K562 (cell line): ENCODE measurements at regions not wholly inside any gene's neighbourhood (a gene's known extent, or its start where the extent isn't known, plus 50 kb on each side); places are given as distances from the start of the nearest gene placed in this dataset.

Source experiments
- ATAC-seq: fragments of 200-7000 bp; cut with Tn5 transposase; 3 replicates; pipeline ENCODE4 v1.9.1; 2020; ENCODE audit warnings: moderate library complexity
- BruUV-seq: library from RNA; stranded (reverse); fragments of 400-500 nt; replicated peaks from 2 replicates; lab custom pipeline; 2021; lab: Mats Ljungman, UMichigan
- CTCF ChIA-PET: fragments of 300-600 bp; formaldehyde crosslinking; extraction: SDS; loops from one replicate; lab custom pipeline; 2021; ENCODE audit warnings: low intra/inter-chr PET ratio; lab: Yijun Ruan, JAX
- POLR2A ChIA-PET: fragments of 300-600, 350-650 bp; sonication (Branson Sonifier 250); formaldehyde crosslinking; extraction: SDS; loops from one replicate; lab custom pipeline; 2021; ENCODE audit warnings: antibody characterized with exemption, inconsistent platforms; lab: Yijun Ruan, JAX
- DNase-seq, 4 experiments: peaks; one replicate each; pipeline versions ENCODE4 v3.0.0 to v3.0.0-alpha.2; 2011 to 2018; ENCODE audit warnings: low spot score in 3 of 4, mixed read lengths in 3 of 4; ENCODE audit errors: extremely low read depth in 1 of 4
- FAIRE-seq: peaks from 2 replicates; lab custom pipeline; 2011; peaks lifted over from hg19 to GRCh38; lab: Jason Lieb, UNC
- H2AFZ ChIP-seq: 2 replicates; pipeline ENCODE4 v1.6.0; 2011; ENCODE audit warnings: low read depth, low read length, control low read depth, inconsistent platforms
- H3K27ac ChIP-seq: fragments of 200-600 bp; 3 replicates; pipeline ENCODE4 v1.8.0; 2011; ENCODE audit warnings: low read depth, mild to moderate bottlenecking, control low read depth, inconsistent platforms, low read length, moderate library complexity, mixed read lengths; ENCODE audit errors: extremely low read depth
- H3K27me3 ChIP-seq, 2 experiments: fragments of 300-600 bp in 1 of 2; 2 replicates in 1 of 2; 3 replicates in 1 of 2; pipeline versions ENCODE4 v1.6.0 to v1.8.0; 2011; ENCODE audit warnings: inconsistent platforms in 2 of 2, low read length in 2 of 2, mild to moderate bottlenecking in 1 of 2, mixed read lengths in 1 of 2, moderate library complexity in 1 of 2; ENCODE audit not compliant: control insufficient read depth in 2 of 2, insufficient read depth in 2 of 2
- H3K36me3 ChIP-seq: fragments of 300-600 bp; 3 replicates; pipeline ENCODE4 v1.8.0; 2011; ENCODE audit warnings: mild to moderate bottlenecking, low read length, inconsistent platforms; ENCODE audit not compliant: control insufficient read depth, insufficient read depth
- H3K4me1 ChIP-seq, 2 experiments: fragments of 200-600 bp in 1 of 2; replicated peaks in 1 of 2; 2 replicates in 1 of 2; 3 replicates in 1 of 2; pipeline versions ENCODE4 v1.5.1 to v1.8.0; 2011; ENCODE audit warnings: inconsistent platforms in 2 of 2, low read length in 2 of 2, mild to moderate bottlenecking in 1 of 2, mixed read lengths in 1 of 2, moderate library complexity in 1 of 2; ENCODE audit not compliant: control insufficient read depth in 2 of 2, insufficient read depth in 2 of 2
- H3K4me2 ChIP-seq: 2 replicates; pipeline ENCODE4 v1.6.1; 2011; ENCODE audit warnings: low read length, control low read depth, inconsistent platforms, mixed read lengths; ENCODE audit not compliant: insufficient read depth
- H3K4me3 ChIP-seq: fragments of 200-600 bp; sonication (generic), shearing (Covaris generic); 2 replicates; pipeline ENCODE4 v1.5.1; 2016; ENCODE audit warnings: control low read depth, inconsistent platforms
- H3K79me2 ChIP-seq: fragments of 200-600 bp; 3 replicates; pipeline ENCODE4 v1.8.0; 2011; ENCODE audit warnings: low read length, inconsistent platforms; ENCODE audit not compliant: control insufficient read depth, insufficient read depth
- H3K9ac ChIP-seq, 2 experiments: 2 replicates each; pipeline versions ENCODE4 v1.6.0 to v1.6.1; 2011; ENCODE audit warnings: low read depth in 2 of 2, low read length in 2 of 2, control low read depth in 1 of 2, inconsistent platforms in 1 of 2, mild to moderate bottlenecking in 1 of 2, mixed read lengths in 1 of 2; ENCODE audit not compliant: insufficient read depth in 1 of 2
- H3K9me1 ChIP-seq: one replicate; pipeline ENCODE4 v1.6.0; 2011; ENCODE audit warnings: inconsistent platforms, mild to moderate bottlenecking, low read length, moderate library complexity; ENCODE audit not compliant: control insufficient read depth, insufficient read depth
- H3K9me3 ChIP-seq: replicated peaks from 2 replicates; pipeline ENCODE4 v1.5.1; 2011; ENCODE audit warnings: low read depth, low read length, inconsistent platforms; ENCODE audit not compliant: control insufficient read depth, insufficient read depth
- H4K20me1 ChIP-seq: replicated peaks from 2 replicates; pipeline ENCODE4 v1.6.1; 2011; ENCODE audit warnings: low read length, inconsistent platforms, mixed read lengths; ENCODE audit not compliant: control insufficient read depth, insufficient read depth
- CEBPG ChIP-seq, 3 experiments: fragments of 200-800 bp in 1 of 3; sonication (Bioruptor generic) in 1 of 3; sonication (generic) in 1 of 3; formaldehyde crosslinking in 1 of 3; IDR thresholded peaks in 2 of 3; conservative IDR thresholded peaks in 1 of 3; 2 replicates each; pipeline versions ENCODE4 v1.6.1 to v1.8.0; 2016 to 2022; ENCODE audit warnings: missing compliant biosample characterization in 2 of 3, missing genetic modification characterization in 2 of 3, mild to moderate bottlenecking in 1 of 3, missing genetic modification reagents in 1 of 3
- ETS2 ChIP-seq: IDR thresholded peaks from 2 replicates; pipeline ENCODE4 v1.6.1; 2016; ENCODE audit warnings: borderline replicate concordance, missing genetic modification characterization, mild to moderate bottlenecking, moderate library complexity, missing compliant biosample characterization; ENCODE audit not compliant: poor library complexity, severe bottlenecking
- FOXP1 ChIP-seq: sonication (generic); formaldehyde crosslinking; IDR thresholded peaks from 2 replicates; pipeline ENCODE4 v1.8.0; 2022; ENCODE audit warnings: mild to moderate bottlenecking, missing genetic modification reagents
- NCOA6 ChIP-seq: fragments of 450-650 bp; IDR thresholded peaks from 2 replicates; pipeline ENCODE4 v1.6.1; 2017; ENCODE audit warnings: mild to moderate bottlenecking
- PHF8 ChIP-seq: fragments of 200-600 bp; sonication (generic); IDR thresholded peaks from 2 replicates; pipeline ENCODE4 v1.6.1; 2012; ENCODE audit warnings: mixed run types, mild to moderate bottlenecking, inconsistent platforms, low read length, moderate library complexity, borderline replicate concordance
- PML ChIP-seq: IDR thresholded peaks from 2 replicates; pipeline ENCODE4 v1.6.1; 2012; ENCODE audit warnings: low read length, inconsistent platforms
- ZNF143 ChIP-seq: sonication (generic); formaldehyde crosslinking; IDR thresholded peaks from 2 replicates; pipeline ENCODE4 v1.9.0; 2022; ENCODE audit warnings: mild to moderate bottlenecking, missing genetic modification reagents
- ZNF232 ChIP-seq: sonication (generic); formaldehyde crosslinking; IDR thresholded peaks from 2 replicates; pipeline ENCODE4 v1.8.0; 2022; ENCODE audit warnings: mild to moderate bottlenecking, missing genetic modification reagents
- ZNF561 ChIP-seq: fragments of 450-650 bp; formaldehyde crosslinking; conservative IDR thresholded peaks from 2 replicates; pipeline ENCODE4 v1.4.0; 2020; ENCODE audit warnings: mild to moderate bottlenecking, moderate library complexity
- WGBS: fragments of 100-300 bp; shearing (Covaris generic); methylation state at CpG from one replicate; pipeline ENCODE4 v1.1.6; 2016; ENCODE audit warnings: low coverage, mixed read lengths; ENCODE audit not compliant: insufficient coverage; ENCODE audit errors: missing lambda C conversion rate; 5-methylcytosine and 5-hydroxymethylcytosine counted together
- in situ Hi-C: fragments of 300-500 bp; cut with MboI; formaldehyde crosslinking; loops from 4 replicates; pipeline ENCODE4 v1.15.0; 2018; ENCODE audit warnings: inconsistent platforms, mixed read lengths
- intact Hi-C: fragments of 100-400 bp; cut with micrococcal nuclease; formaldehyde crosslinking; loops from 2 replicates; pipeline ENCODE4 v1.14.2; 2022
- TF ChIP-seq, protein P1 (sequence below): sonication (generic); formaldehyde crosslinking; IDR thresholded peaks from 2 replicates; pipeline ENCODE4 v1.8.1; 2023; ENCODE audit warnings: mild to moderate bottlenecking, missing genetic modification reagents, moderate library complexity
- TF ChIP-seq, protein P2 (sequence below): fragments of 450-650 bp; formaldehyde crosslinking; conservative IDR thresholded peaks from 2 replicates; pipeline ENCODE4 v1.4.0; 2022; ENCODE audit warnings: mild to moderate bottlenecking, missing genetic modification characterization
- TF ChIP-seq, protein P3 (sequence below): fragments of 250-450 bp; sonication (Bioruptor Pico); IDR thresholded peaks from 2 replicates; pipeline ENCODE4 v1.5.0; 2021
- TF ChIP-seq, protein P4 (sequence below): fragments of 450-650 bp; IDR thresholded peaks from one replicate; pipeline ENCODE4 v1.6.1; 2018; ENCODE audit warnings: mild to moderate bottlenecking, moderate library complexity; ENCODE audit not compliant: partially characterized antibody

DNA sequence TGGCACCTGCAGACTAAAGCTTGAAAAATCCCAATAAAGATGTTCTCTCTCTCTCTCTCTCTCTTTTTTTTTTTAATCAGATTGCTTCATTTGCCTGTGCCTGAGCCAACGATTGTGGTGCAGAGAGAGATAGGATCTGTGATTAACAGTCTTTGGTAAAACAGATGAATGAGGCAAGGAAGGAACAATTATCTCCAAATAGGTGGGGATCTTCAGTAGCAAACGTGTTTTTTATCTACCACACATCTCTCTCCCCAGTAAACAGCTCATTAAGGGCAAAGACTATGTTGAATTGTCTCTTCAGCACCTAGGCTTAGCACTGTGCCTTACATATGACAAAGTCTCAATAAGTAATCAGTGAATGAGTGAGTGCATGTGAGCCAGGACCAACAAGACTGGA is 96.3 kb downstream of the SMIM20 start:
- no peak overlapping the region for H3K4me3 ChIP-seq
- intact Hi-C loops, result no loop called here
- DNase-seq (no peak), ATAC-seq (no peak), FAIRE-seq (no peak)
- H3K79me2 ChIP-seq, result no peaks in the 10 kb centered on the region
- POLR2A ChIA-PET, result no interaction called here
- no peak overlapping the region for H2AFZ ChIP-seq
- H3K36me3 ChIP-seq, result no peaks in the 10 kb centered on the region
- CTCF ChIA-PET, result no interaction called here
- H4K20me1 ChIP-seq, result no peaks in the 10 kb centered on the region
- no TSS peak for BruUV-seq
- no peaks in the 10 kb centered on the region for H3K27me3 ChIP-seq
- no peaks in the 10 kb centered on the region for H3K9me1 ChIP-seq
- H3K9me3 ChIP-seq, result no peaks in the 10 kb centered on the region
- 0% methylated on average over 2 of the region's 2 CpGs for WGBS
- no peak overlapping the region for H3K27ac ChIP-seq
- H3K4me1 ChIP-seq, result no peaks in the 10 kb centered on the region
- H3K4me2 ChIP-seq, result no peak overlapping the region
- in situ Hi-C loops, result no loop called here
- H3K9ac ChIP-seq, result no peak overlapping the region
- TF ChIP-seq, protein P1, sequence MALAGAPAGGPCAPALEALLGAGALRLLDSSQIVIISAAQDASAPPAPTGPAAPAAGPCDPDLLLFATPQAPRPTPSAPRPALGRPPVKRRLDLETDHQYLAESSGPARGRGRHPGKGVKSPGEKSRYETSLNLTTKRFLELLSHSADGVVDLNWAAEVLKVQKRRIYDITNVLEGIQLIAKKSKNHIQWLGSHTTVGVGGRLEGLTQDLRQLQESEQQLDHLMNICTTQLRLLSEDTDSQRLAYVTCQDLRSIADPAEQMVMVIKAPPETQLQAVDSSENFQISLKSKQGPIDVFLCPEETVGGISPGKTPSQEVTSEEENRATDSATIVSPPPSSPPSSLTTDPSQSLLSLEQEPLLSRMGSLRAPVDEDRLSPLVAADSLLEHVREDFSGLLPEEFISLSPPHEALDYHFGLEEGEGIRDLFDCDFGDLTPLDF (CRISPR knock-in tag), result no peak
- no peak for TF ChIP-seq ZNF561 (CRISPR knock-in tag)
- TF ChIP-seq PML, result no peak
- TF ChIP-seq, protein P2, sequence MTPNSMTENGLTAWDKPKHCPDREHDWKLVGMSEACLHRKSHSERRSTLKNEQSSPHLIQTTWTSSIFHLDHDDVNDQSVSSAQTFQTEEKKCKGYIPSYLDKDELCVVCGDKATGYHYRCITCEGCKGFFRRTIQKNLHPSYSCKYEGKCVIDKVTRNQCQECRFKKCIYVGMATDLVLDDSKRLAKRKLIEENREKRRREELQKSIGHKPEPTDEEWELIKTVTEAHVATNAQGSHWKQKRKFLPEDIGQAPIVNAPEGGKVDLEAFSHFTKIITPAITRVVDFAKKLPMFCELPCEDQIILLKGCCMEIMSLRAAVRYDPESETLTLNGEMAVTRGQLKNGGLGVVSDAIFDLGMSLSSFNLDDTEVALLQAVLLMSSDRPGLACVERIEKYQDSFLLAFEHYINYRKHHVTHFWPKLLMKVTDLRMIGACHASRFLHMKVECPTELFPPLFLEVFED (CRISPR knock-in tag), result no peak
- no peak for TF ChIP-seq ZNF143 (CRISPR knock-in tag)
- no peak for TF ChIP-seq NCOA6
- TF ChIP-seq, protein P3, sequence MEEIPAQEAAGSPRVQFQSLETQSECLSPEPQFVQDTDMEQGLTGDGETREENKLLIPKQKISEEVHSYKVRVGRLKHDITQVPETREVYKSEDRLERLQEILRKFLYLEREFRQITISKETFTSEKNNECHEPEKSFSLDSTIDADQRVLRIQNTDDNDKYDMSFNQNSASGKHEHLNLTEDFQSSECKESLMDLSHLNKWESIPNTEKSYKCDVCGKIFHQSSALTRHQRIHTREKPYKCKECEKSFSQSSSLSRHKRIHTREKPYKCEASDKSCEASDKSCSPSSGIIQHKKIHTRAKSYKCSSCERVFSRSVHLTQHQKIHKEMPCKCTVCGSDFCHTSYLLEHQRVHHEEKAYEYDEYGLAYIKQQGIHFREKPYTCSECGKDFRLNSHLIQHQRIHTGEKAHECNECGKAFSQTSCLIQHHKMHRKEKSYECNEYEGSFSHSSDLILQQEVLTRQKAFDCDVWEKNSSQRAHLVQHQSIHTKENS (CRISPR knock-in tag), result no peak
- no peak for TF ChIP-seq FOXP1 (CRISPR knock-in tag)
- no peak for TF ChIP-seq ETS2 (tag)
- TF ChIP-seq PHF8, result no peak
- TF ChIP-seq, protein P4, sequence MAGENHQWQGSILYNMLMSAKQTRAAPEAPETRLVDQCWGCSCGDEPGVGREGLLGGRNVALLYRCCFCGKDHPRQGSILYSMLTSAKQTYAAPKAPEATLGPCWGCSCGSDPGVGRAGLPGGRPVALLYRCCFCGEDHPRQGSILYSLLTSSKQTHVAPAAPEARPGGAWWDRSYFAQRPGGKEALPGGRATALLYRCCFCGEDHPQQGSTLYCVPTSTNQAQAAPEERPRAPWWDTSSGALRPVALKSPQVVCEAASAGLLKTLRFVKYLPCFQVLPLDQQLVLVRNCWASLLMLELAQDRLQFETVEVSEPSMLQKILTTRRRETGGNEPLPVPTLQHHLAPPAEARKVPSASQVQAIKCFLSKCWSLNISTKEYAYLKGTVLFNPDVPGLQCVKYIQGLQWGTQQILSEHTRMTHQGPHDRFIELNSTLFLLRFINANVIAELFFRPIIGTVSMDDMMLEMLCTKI, result no peak
- TF ChIP-seq CEBPG (CRISPR knock-in tag; IDR thresholded peaks at IDR 0.05), result no peak
- TF ChIP-seq CEBPG (tag; conservative IDR thresholded peaks at IDR 0.05 in 1 of 2, IDR thresholded peaks at IDR 0.05 in 1 of 2), result no peak
- no peak for TF ChIP-seq ZNF232
